NCI-H82 (cell line): ENCODE measurements at regions not wholly inside any gene's neighbourhood (a gene's known extent, or its start where the extent isn't known, plus 50 kb on each side); places are given as distances from the start of the nearest gene placed in this dataset.
A peak's percentile ranks its signal among the peaks of the same experiment; 100 is the strongest.

Experiments
- DNase-seq: peaks from one replicate; lab custom pipeline; 2025; lab: John Stamatoyannopoulos, UW

- DNase-seq = peak; percentile 54
These were observed 65.6 kb upstream of the KDM7A start for GRCh38 chr7:140242057-140243031.

- no peak for DNase-seq
These were observed 62.8 kb upstream of the KDM7A start for GRCh38 chr7:140239653-140239935.

GRCh38 chr7:140238778-140239652 lies 62.2 kb upstream of the KDM7A start:
- peak; percentile 63 for DNase-seq

- DNase-seq = no peak
These were observed 60.6 kb upstream of the KDM7A start for GRCh38 chr7:140237390-140237789.

GRCh38 chr7:140236626-140237025 lies 59.8 kb upstream of the KDM7A start:
- no peak for DNase-seq

GRCh38 chr7:140235114-140235513 lies 58.3 kb upstream of the KDM7A start:
- no peak for DNase-seq

GRCh38 chr7:140232957-140233917 lies 56.5 kb upstream of the KDM7A start:
- no peak for DNase-seq

GRCh38 chr7:140231771-140232491 lies 55.1 kb upstream of the KDM7A start:
- DNase-seq = no peak

GRCh38 chr7:140230861-140231770 lies 54.3 kb upstream of the KDM7A start:
- DNase-seq = peak; percentile 89

GRCh38 chr7:140230516-140230860 lies 53.7 kb upstream of the KDM7A start:
- DNase-seq = peak; percentile 20

GRCh38 chr7:140229591-140230515 lies 53.1 kb upstream of the KDM7A start:
- DNase-seq = no peak

- DNase-seq = peak; percentile 15
These were observed 52.3 kb upstream of the KDM7A start for GRCh38 chr7:140229101-140229525.
